Activated T-cell treated with anti-CD3 and anti-CD28 coated beads, Interleukin-2, amount 50 U/mL, for 4 hours (primary cell): ENCODE measurements at regions not wholly inside any gene's neighbourhood (a gene's known extent, or its start where the extent isn't known, plus 50 kb on each side); places are given as distances from the start of the nearest gene placed in this dataset.
"Not testable (repeated sequence)": the region's sequence is repeated elsewhere in the genome, so short reads cannot be mapped to it uniquely, and the experiment has no call there.

Source experiments
- ATAC-seq, 2 donors: fragments of 200-7000 bp; cut with Tn5 transposase; one replicate each; pipeline ENCODE4 v1.10.0; 2021
- DNase-seq: peaks from one replicate; pipeline ENCODE4 v3.0.0-alpha.2; 2020
- H3K27me3 Mint-ChIP-seq: one replicate; pipeline ENCODE4 v1.8.0; 2021; ENCODE audit warnings: low read depth, mixed read lengths
- H3K36me3 Mint-ChIP-seq: one replicate; pipeline ENCODE4 v1.8.0; 2022; ENCODE audit warnings: mixed read lengths; ENCODE audit not compliant: insufficient read depth
- H3K4me1 Mint-ChIP-seq: one replicate; pipeline ENCODE4 v1.8.0; 2021; ENCODE audit warnings: low read depth, mixed read lengths
- H3K4me3 Mint-ChIP-seq: one replicate; pipeline ENCODE4 v1.8.0; 2021; ENCODE audit warnings: mild to moderate bottlenecking, moderate library complexity, mixed read lengths
- H3K9me3 Mint-ChIP-seq: one replicate; pipeline ENCODE4 v1.8.0; 2021; ENCODE audit warnings: mixed read lengths

DNA sequence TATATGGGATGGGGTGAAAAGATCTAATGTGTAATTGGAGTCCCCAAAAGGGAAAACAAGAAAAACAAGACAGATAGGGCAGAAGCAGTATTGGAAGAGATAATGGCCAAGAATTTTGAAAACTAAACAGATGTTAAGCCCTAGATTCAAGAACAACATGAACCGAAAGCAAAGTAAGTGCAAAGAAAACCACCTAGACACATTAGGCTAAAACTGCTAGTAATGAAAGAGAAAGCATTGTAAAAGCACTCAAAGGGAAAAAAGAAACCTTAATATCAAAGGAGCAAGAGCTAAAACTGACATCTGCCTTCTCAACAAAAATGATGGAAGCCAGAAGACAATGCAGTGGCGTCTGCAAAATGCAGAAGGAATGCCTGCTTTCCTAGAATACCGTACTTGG is 91.0 kb downstream of the CDRT15L2 start:
- not testable (repeated sequence) for H3K36me3 Mint-ChIP-seq, H3K9me3 Mint-ChIP-seq, ATAC-seq

DNA sequence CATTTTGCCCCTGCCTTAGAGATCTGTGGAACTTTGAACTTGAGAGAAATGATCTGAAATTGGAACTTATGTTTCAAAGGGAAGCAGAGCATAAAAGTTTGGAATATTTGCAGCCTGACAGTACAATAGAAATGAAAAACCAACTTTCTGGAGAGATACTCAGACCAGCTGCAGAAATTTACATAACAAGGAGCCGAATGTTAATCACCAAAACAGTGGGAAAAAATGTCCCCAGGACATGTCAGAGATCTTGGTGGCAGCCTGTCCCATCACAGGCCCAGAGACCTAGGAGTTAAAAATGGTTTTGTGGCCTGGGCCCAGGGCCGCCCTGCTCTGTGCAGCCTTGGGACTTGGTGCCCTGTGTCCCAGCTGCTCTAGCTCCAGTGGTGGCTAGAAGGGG is 94.8 kb downstream of the CDRT15L2 start:
- not testable (repeated sequence) for DNase-seq, H3K27me3 Mint-ChIP-seq, H3K36me3 Mint-ChIP-seq, H3K9me3 Mint-ChIP-seq, ATAC-seq, H3K4me1 Mint-ChIP-seq, H3K4me3 Mint-ChIP-seq

More for the DNA sequence above, 91.0 kb downstream of the CDRT15L2 start:
- not testable (repeated sequence) for H3K27me3 Mint-ChIP-seq, H3K4me1 Mint-ChIP-seq, H3K4me3 Mint-ChIP-seq, DNase-seq

DNA sequence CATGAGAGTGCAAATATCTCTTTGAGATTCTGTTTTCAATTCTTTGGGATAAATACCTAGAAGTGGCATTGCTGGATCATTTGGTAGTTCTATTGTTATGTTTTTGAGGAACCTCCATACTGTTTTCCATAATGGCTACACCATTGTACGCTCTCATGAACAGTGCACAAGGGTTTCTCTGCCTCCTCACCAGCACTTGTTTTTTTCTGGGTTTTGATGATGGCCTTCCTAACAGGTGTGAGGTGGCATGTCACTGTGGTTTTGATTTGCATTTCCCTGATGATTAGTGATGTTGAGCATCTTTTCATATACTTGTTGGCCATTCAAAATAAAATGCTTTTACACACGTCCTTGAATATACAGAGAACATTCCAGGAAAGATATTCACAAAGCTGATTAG is 96.2 kb downstream of the CDRT15L2 start:
- H3K27me3 Mint-ChIP-seq, H3K4me1 Mint-ChIP-seq, H3K4me3 Mint-ChIP-seq, H3K9me3 Mint-ChIP-seq, ATAC-seq, DNase-seq, H3K36me3 Mint-ChIP-seq: not testable (repeated sequence)

DNA sequence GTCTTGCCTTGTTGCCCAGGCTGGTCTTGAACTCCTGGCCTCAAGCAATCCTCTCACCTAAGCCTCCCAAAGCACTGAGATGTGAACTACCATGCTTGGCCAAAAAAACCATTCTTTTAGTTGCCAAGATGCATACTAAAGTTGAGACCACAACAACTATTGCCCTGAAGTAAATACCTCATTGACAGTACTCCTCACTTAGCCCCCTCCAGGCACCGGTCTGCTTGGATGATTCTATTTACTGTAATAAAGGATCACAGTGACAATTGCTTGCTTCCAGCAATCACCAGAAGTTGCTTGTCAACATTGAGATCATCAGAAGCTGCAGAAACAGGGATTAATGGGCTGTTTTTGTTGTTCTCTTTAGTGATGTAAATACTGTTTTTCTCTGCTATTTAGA is 97.1 kb downstream of the CDRT15L2 start:
- not testable (repeated sequence) for ATAC-seq, H3K9me3 Mint-ChIP-seq, H3K27me3 Mint-ChIP-seq, H3K36me3 Mint-ChIP-seq, H3K4me1 Mint-ChIP-seq, DNase-seq, H3K4me3 Mint-ChIP-seq

DNA sequence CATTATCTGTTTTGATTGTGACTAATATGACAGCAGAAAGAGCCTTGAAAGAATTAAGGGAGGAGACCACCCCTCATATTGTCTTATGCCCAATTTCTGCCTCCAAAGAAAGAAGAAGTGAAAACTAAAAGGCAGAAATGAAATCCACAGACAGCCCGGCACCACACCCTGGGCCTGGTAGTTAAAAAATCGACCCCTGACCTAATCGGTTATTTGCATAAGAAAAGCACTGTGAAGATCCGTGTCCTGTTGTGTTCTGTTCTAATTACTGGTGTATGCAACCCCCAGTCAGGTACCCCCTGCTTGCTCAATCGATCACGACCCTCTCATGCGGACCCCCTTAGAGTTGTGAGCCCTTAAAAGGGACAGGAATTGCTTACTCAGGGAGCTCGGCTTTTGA is 97.9 kb downstream of the CDRT15L2 start:
- H3K4me1 Mint-ChIP-seq, H3K4me3 Mint-ChIP-seq, H3K36me3 Mint-ChIP-seq, ATAC-seq, H3K27me3 Mint-ChIP-seq, DNase-seq, H3K9me3 Mint-ChIP-seq: not testable (repeated sequence)

DNA sequence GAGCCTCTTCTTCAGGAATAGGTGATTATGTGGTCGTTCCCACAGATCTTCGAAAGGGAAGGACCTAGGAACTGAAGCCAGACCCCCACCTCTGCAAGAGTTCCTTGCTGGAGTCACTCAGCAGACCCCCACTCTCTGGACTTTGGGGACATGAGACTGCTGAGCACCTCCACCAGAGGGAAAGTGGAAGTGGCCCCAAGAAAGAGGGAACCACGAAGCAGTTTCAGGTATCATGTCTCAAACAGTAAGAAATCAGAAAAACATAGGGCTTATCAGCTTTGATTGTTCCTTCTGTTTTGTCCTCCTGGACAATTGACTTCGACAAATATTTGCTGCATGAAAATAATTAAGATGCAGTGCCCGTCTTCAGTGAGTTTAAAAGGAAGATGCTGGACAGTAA is 98.9 kb downstream of the CDRT15L2 start:
- H3K9me3 Mint-ChIP-seq, ATAC-seq, DNase-seq, H3K4me1 Mint-ChIP-seq, H3K27me3 Mint-ChIP-seq, H3K36me3 Mint-ChIP-seq, H3K4me3 Mint-ChIP-seq: not testable (repeated sequence)

DNA sequence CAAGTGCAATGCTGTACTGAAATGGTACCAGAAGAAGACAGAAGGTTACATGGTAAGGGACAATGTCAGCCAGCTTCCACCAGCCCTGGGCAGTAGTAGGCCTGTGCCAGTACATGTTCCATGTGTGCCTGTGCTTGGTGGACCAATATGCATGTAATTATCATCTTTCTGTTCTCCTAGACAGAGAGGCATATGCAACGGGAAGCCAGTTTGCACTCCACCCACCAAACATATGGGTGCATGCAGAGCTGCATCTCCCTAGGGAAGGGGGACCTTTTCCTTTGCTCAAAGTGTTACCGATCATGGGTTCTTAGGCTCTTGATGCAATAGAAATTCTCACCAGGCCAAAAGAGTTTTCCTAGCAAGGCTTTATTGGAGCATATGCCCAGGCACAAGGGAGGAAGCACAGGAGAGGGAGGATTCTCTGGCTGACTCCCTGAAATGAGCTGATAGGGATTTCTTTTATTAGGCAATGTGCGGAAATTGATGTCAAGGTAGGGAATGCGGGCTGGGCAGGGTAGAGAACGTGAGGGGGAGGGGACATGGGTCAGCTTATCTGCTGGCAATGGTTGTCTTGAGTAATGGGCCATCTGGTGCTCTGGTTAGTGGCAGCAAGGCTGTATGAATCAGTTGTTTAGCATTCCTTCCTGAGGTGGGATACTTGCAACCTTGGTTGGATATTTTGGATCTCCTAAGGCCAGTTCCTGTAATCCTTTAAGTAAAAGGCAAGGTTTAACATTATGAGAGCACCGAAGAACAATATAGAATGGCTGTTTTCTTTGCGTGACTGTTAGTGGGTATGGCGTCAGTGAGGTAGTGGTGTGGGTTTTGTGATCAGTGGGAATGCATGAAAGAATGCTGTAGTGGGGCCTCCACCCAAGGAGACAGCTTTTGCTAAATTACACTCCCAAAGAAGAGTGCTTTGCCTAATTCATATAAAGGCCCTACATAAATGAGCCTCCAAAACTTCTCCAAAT is 102.5 kb downstream of the CDRT15L2 start:
- H3K4me1 Mint-ChIP-seq, H3K4me3 Mint-ChIP-seq, DNase-seq, H3K27me3 Mint-ChIP-seq, H3K36me3 Mint-ChIP-seq, H3K9me3 Mint-ChIP-seq, ATAC-seq: not testable (repeated sequence)

DNA sequence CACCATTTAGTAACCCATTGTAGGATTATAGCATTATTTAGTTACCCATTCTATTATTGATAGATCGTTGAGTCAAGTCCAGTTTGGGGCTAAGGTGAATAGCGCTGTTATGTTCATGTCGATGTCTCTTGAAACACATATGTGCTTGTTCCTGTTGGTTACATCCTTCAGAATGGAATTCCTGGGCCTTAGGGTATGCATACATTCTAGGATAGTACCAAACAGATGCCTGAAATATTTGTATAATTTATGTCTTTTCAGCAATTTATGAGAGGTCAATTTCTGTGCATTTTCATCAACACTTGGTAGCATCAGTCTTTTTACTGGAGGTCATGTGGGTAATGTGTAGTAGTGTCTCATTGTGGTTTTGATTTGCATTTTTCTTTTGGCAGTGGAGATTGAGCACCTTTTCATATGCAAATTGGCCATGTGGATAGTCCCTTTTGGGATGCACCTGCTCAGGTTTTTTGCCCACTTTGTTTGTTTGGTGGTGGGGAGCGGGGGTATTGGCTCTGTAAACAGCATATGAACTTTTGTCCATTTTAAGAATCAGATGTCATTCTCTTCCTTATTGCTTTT is 104.2 kb downstream of the CDRT15L2 start:
- H3K36me3 Mint-ChIP-seq, DNase-seq, H3K9me3 Mint-ChIP-seq, H3K4me1 Mint-ChIP-seq, ATAC-seq, H3K4me3 Mint-ChIP-seq, H3K27me3 Mint-ChIP-seq: not testable (repeated sequence)

DNA sequence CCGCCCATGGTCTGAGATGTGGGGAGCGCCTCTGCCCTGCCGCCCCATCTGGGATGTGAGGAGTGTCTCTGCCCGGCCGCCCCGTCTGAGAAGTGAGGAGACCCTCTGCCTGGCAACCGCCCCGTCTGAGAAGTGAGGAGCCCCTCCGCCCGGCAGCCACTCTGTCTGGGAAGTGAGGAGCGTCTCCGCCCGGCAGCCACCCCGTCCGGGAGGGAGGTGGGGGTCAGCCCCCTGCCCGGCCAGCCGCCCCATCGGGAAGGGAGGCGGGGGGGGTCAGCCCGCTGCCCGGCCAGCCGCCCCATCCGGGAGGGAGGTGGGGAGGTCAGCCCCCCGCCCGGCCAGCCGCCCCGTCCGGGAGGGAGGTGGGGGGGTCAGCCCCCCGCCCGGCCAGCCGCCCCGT is 105.5 kb downstream of the CDRT15L2 start:
- not testable (repeated sequence) for H3K27me3 Mint-ChIP-seq, H3K36me3 Mint-ChIP-seq, H3K9me3 Mint-ChIP-seq, DNase-seq, ATAC-seq, H3K4me3 Mint-ChIP-seq, H3K4me1 Mint-ChIP-seq

DNA sequence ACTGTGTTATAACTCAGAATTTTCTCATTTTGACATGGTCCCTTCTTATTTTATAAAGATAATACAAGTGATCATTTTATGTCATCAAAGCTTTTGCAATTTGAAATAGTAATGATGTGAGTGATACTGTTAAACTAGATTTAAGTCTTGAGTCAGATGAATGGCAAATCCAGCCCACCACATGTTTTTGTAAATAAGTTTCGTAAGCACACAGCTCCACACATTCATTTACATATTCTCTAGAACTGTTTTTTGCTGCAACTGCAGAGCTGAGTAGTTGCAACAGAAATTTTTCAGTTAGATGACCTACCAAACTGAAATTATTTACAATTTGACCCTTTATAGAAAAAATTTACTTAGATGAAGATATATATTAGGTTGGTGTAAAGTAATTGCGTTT is 108.1 kb downstream of the CDRT15L2 start:
- not testable (repeated sequence) for DNase-seq, H3K9me3 Mint-ChIP-seq, H3K4me1 Mint-ChIP-seq, ATAC-seq, H3K27me3 Mint-ChIP-seq, H3K4me3 Mint-ChIP-seq, H3K36me3 Mint-ChIP-seq

DNA sequence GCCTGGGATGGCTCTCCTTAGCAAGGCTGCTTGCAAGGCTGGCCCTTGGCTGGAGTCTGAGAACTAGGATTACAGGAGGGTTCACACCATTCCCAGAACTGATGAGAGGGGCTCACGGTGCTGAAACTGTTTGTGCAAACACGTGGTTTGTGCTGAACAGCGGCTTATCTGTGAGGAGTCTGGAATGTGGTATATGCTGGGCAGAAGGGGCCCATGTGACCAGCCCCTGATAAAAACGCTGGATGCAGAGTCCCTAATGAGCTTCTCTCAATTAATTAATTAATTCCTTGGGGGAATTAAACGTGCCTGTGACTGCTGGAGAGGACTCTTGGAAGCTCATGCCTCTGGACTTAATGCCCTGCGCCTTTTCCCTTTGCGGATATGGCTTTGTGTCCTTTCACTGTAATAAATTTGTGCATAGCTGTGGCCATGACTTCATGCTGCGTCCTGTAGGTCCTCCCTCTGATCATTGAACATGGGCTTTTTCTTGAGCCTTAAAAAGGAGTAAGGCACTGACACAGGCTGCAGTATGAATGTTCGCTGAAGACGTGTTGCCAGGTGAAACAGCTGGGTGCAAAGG is 109.7 kb downstream of the CDRT15L2 start:
- not testable (repeated sequence) for ATAC-seq, DNase-seq, H3K9me3 Mint-ChIP-seq, H3K27me3 Mint-ChIP-seq, H3K36me3 Mint-ChIP-seq, H3K4me1 Mint-ChIP-seq, H3K4me3 Mint-ChIP-seq

DNA sequence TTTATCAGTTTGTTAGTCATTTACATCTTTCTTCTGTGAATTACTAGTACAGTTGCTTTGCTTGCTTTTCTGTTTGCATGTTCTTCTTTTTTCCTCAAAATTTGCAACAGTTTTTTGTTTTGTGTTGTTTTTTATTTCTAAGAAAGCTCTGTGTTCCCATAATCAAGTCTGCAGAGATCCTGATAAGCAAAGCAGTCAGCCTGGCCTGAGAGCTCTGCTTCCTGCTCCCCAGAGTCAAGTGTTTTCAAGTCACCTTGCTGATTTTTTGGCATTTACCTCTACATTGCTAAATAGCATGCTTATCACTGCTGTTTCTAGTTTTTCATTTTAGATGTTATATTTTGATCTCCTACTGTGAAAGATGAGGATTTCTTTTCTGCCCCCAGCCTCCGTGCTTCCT is 113.2 kb downstream of the CDRT15L2 start:
- H3K9me3 Mint-ChIP-seq, H3K4me3 Mint-ChIP-seq, ATAC-seq, H3K4me1 Mint-ChIP-seq, H3K36me3 Mint-ChIP-seq, DNase-seq, H3K27me3 Mint-ChIP-seq: not testable (repeated sequence)

DNA sequence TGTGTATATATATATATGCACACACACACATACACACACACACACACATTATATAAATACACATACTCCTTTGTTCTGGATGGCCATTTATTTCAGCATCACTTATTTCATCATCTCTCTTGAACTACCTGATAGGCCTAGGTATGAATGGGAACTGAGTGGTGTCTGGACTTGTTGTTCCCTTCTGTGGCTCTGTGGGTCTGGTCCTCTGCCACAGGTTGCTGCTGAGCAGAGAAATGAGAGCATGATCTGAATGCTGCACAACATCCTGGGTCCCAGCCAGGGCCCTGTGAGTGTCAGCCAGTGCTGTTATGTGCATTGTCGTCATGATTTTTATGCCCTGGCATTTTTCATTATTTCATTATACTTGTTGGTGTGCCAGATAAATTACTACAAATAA is 116.3 kb downstream of the CDRT15L2 start:
- not testable (repeated sequence) for H3K36me3 Mint-ChIP-seq, DNase-seq, H3K4me3 Mint-ChIP-seq, H3K27me3 Mint-ChIP-seq, ATAC-seq, H3K9me3 Mint-ChIP-seq
- peaks cover 18% of the 10 kb centered on the region for H3K4me1 Mint-ChIP-seq

DNA sequence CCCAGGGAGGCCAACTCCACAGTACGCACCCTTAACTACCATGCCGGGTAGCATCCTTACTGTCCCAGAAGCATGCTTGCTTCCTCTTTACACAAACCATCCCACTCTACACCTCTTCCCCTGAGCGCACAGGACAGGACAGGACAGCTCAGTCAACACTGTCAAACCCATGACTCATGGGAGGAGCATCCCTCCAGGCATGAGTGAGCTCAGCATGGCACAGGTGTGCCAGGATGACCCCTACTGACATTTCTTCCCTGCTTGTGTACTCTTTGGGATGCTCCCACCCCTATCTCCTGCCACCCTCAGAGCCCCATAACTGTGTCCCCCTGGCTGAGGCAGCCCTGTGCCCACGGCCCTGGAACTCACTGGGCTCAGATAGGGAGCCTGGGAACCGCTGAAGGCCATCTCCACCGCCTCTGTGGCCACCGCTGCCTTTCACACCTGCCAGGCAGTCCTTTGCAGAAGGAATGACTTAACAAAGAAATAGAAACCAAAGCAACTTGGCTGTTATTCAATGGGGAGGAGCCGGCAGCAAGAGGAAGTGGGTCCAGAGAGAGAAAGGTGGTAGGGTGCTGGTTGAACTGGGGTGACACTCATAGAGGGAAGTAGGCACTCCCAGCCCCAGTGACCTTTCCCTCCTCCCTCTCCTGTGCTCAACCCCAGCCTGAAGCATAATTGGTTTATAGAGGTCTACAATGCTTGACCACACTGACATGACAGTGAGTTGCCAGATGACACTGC is 119.1 kb downstream of the CDRT15L2 start:
- Mint-ChIP-seq H3K4me1 (peaks cover 12% of the 10 kb centered on the region), H3K4me3 (peak overlapping the region; percentile 70)
- not testable (repeated sequence) for H3K9me3 Mint-ChIP-seq, H3K36me3 Mint-ChIP-seq, H3K27me3 Mint-ChIP-seq, DNase-seq
- peak; percentile 32 to 65 for ATAC-seq
